HEK293 (cell line): ENCODE measurements at regions not wholly inside any gene's neighbourhood (a gene's known extent, or its start where the extent isn't known, plus 50 kb on each side); places are given as distances from the start of the nearest gene placed in this dataset.
"Not testable (repeated sequence)": the region's sequence is repeated elsewhere in the genome, so short reads cannot be mapped to it uniquely, and the experiment has no call there.

ENCODE experiments used
- CTCF ChIA-PET: fragments of 350-600 bp; formaldehyde crosslinking; extraction: SDS; loops from one replicate; lab custom pipeline; 2021; ENCODE audit warnings: antibody characterized with exemption; lab: Yijun Ruan, JAX
- POLR2A ChIA-PET: fragments of 300-600 bp; formaldehyde crosslinking; extraction: SDS; loops from one replicate; lab custom pipeline; 2020; ENCODE audit warnings: antibody characterized with exemption, inconsistent platforms; lab: Yijun Ruan, JAX
- H3K27ac ChIP-seq: fragments of 200-500 bp; sonication (Bioruptor generic); 2 replicates; pipeline ENCODE4 v1.5.1; 2014; ENCODE audit warnings: low read depth, low read length, control low read depth, inconsistent platforms; ENCODE audit errors: extremely low read depth
- H3K36me3 ChIP-seq, 2 experiments: fragments of 200-500 bp in 1 of 2; sonication (Bioruptor generic) in 1 of 2; 1 replicate in 1 of 2; 2 replicates in 1 of 2; pipeline ENCODE4 v1.5.1; 2014 to 2017; ENCODE audit warnings: inconsistent platforms in 2 of 2, low read length in 2 of 2; ENCODE audit not compliant: control insufficient read depth in 2 of 2, insufficient read depth in 1 of 2
- H3K4me1 ChIP-seq: fragments of 200-500 bp; sonication (Bioruptor generic); 2 replicates; pipeline ENCODE4 v1.5.1; 2014; ENCODE audit warnings: mild to moderate bottlenecking, low read length, inconsistent platforms; ENCODE audit not compliant: control insufficient read depth, insufficient read depth
- H3K4me3 ChIP-seq: 2 replicates; pipeline ENCODE4 v1.5.1; 2011; ENCODE audit warnings: low read depth, mild to moderate bottlenecking, control low read depth, low read length, moderate library complexity
- H3K9me3 ChIP-seq: fragments of 200-500 bp; sonication (Bioruptor generic); 2 replicates; pipeline ENCODE4 v1.5.1; 2014; ENCODE audit warnings: low read depth, low read length, inconsistent platforms; ENCODE audit not compliant: control insufficient read depth, insufficient read depth
- GLI2 ChIP-seq: fragments of 450-650 bp; formaldehyde crosslinking; IDR thresholded peaks from 2 replicates; pipeline ENCODE4; 2017; ENCODE audit warnings: missing biosample characterization, missing genetic modification characterization, low read depth, borderline replicate concordance
- HOXA7 ChIP-seq: sonication (generic); formaldehyde crosslinking; IDR thresholded peaks from 2 replicates; pipeline ENCODE4 v1.8.1; 2022; ENCODE audit warnings: missing genetic modification reagents, borderline replicate concordance
- KLF8 ChIP-seq: fragments of 450-650 bp; formaldehyde crosslinking; IDR thresholded peaks from 2 replicates; pipeline ENCODE4 v1.5.1; 2016; ENCODE audit warnings: missing biosample characterization, missing genetic modification characterization
- OSR2 ChIP-seq: fragments of 450-650 bp; formaldehyde crosslinking; IDR thresholded peaks from 2 replicates; pipeline ENCODE4 v1.5.1; 2016; ENCODE audit warnings: missing biosample characterization, missing genetic modification characterization
- SALL2 ChIP-seq: fragments of 450-650 bp; formaldehyde crosslinking; IDR thresholded peaks from 2 replicates; pipeline ENCODE4 v1.5.0; 2017; ENCODE audit warnings: missing biosample characterization, mild to moderate bottlenecking, missing genetic modification characterization, borderline replicate concordance
- SCRT2 ChIP-seq: fragments of 450-650 bp; formaldehyde crosslinking; IDR thresholded peaks from 2 replicates; pipeline ENCODE4 v1.5.1; 2016; ENCODE audit warnings: missing biosample characterization, missing genetic modification characterization
- YY2 ChIP-seq: fragments of 450-650 bp; formaldehyde crosslinking; IDR thresholded peaks from 2 replicates; pipeline ENCODE4 v1.5.1; 2016; ENCODE audit warnings: missing biosample characterization, missing genetic modification characterization
- ZBTB7A ChIP-seq: fragments of 450-650 bp; formaldehyde crosslinking; IDR thresholded peaks from 2 replicates; pipeline ENCODE4 v1.5.1; 2016; ENCODE audit warnings: low read depth, missing biosample characterization, missing genetic modification characterization
- ZEB2 ChIP-seq: fragments of 450-650 bp; formaldehyde crosslinking; IDR thresholded peaks from 2 replicates; pipeline ENCODE4 v1.5.1; 2016; ENCODE audit warnings: missing biosample characterization, missing genetic modification characterization
- ZNF341 ChIP-seq: fragments of 450-650 bp; formaldehyde crosslinking; IDR thresholded peaks from 2 replicates; pipeline ENCODE4; 2016; ENCODE audit warnings: low read depth, missing biosample characterization, missing genetic modification characterization
- ZNF433 ChIP-seq: fragments of 450-650 bp; formaldehyde crosslinking; IDR thresholded peaks from 2 replicates; pipeline ENCODE4 v1.5.1; 2016; ENCODE audit warnings: missing biosample characterization, missing genetic modification characterization, low read depth
- ZNF449 ChIP-seq: fragments of 450-650 bp; formaldehyde crosslinking; IDR thresholded peaks from 2 replicates; pipeline ENCODE4 v1.5.1; 2017; ENCODE audit warnings: missing biosample characterization, mild to moderate bottlenecking, missing genetic modification characterization, moderate library complexity
- ZNF510 ChIP-seq: fragments of 450-650 bp; formaldehyde crosslinking; IDR thresholded peaks from 2 replicates; pipeline ENCODE4 v1.5.1; 2018; ENCODE audit warnings: mild to moderate bottlenecking, missing genetic modification characterization, missing biosample characterization; ENCODE audit not compliant: insufficient replicate concordance
- ZNF530 ChIP-seq: fragments of 450-650 bp; formaldehyde crosslinking; IDR thresholded peaks from 2 replicates; pipeline ENCODE4 v1.5.1; 2016; ENCODE audit warnings: low read depth, missing biosample characterization, missing genetic modification characterization
- ZNF585B ChIP-seq: fragments of 450-650 bp; formaldehyde crosslinking; IDR thresholded peaks from 2 replicates; pipeline ENCODE4 v1.5.1; 2016; ENCODE audit warnings: missing biosample characterization, missing genetic modification characterization
- ZNF626 ChIP-seq: fragments of 450-650 bp; sonication (Bioruptor Pico); formaldehyde crosslinking; IDR thresholded peaks from 2 replicates; pipeline ENCODE4 v1.5.1; 2018; ENCODE audit warnings: missing biosample characterization, missing genetic modification characterization, inconsistent platforms
- ZNF707 ChIP-seq: fragments of 450-650 bp; formaldehyde crosslinking; IDR thresholded peaks from 2 replicates; pipeline ENCODE4 v1.5.1; 2016; ENCODE audit warnings: missing biosample characterization, missing genetic modification characterization
- ZSCAN23 ChIP-seq: fragments of 450-650 bp; formaldehyde crosslinking; IDR thresholded peaks from 2 replicates; pipeline ENCODE4 v1.5.1; 2016; ENCODE audit warnings: missing biosample characterization, missing genetic modification characterization
- TF ChIP-seq, protein P1 (sequence below): fragments of 450-650 bp; IDR thresholded peaks from 2 replicates; pipeline ENCODE4 v1.5.1; 2018; ENCODE audit warnings: missing biosample characterization, missing genetic modification characterization

DNA sequence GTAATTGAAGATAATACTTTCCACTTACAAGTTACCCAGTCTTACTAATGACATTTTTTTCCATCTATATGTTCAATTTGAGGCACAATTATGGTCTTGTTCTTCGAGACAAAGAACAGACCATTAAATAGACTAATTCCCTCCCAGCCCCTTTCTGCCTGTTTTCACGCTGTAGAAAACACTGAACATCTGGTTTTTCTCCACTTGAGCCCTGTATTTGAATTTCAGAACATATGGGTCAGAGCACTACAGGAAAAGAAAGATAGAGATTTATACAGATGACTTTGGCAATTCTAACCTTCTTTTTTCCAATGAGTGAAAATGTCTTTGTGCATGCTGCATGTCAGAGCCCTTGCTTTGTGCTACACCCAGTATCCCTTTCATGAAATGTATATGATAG is 506.9 kb downstream of the LRRC70 start:
- Histone ChIP-seq H3K36me3 (no peaks in the 10 kb centered on the region), H3K4me1 (no peaks in the 10 kb centered on the region), H3K9me3 (no peaks in the 10 kb centered on the region), H3K27ac (no peak overlapping the region), H3K4me3 (no peak overlapping the region)
- ChIA-PET CTCF (no interaction called here), POLR2A (no interaction called here)
- TF ChIP-seq, protein P1, sequence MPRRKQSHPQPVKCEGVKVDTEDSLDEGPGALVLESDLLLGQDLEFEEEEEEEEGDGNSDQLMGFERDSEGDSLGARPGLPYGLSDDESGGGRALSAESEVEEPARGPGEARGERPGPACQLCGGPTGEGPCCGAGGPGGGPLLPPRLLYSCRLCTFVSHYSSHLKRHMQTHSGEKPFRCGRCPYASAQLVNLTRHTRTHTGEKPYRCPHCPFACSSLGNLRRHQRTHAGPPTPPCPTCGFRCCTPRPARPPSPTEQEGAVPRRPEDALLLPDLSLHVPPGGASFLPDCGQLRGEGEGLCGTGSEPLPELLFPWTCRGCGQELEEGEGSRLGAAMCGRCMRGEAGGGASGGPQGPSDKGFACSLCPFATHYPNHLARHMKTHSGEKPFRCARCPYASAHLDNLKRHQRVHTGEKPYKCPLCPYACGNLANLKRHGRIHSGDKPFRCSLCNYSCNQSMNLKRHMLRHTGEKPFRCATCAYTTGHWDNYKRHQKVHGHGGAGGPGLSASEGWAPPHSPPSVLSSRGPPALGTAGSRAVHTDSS (tag by site-specific recombination): no peak
- TF ChIP-seq GLI2 (no peak), OSR2 (tag by site-specific recombination) (no peak), HOXA7 (no peak), ZBTB7A (tag by site-specific recombination) (no peak)

DNA sequence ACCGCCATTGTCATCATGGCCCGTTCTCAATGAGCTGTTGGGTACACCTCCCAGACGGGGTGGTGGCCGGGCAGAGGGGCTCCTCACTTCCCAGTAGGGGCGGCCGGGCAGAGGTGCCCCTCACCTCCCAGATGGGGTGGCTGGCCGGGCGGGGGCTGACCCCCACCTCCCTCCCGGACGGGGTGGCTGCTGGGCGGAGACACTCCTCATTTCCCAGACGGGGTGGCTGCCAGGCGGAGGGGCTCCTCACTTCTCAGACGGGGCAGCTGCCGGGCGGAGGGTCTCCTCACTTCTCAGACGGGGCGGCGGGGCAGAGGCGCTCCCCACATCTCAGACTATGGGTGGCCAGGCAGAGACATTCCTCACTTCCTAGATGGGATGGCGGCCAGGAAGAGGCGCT is 505.1 kb downstream of the LRRC70 start:
- not testable (repeated sequence) for H3K4me3 ChIP-seq, H3K27ac ChIP-seq

GRCh38 chr5:63081402-63081801 is 502.8 kb downstream of the LRRC70 start:
- TF ChIP-seq ZNF449 (tag by site-specific recombination) (no peak), GLI2 (no peak), ZNF433 (no peak)
- TF ChIP-seq, all 188 proteins: peak for 0
- Histone ChIP-seq H3K27ac (no peak overlapping the region), H3K9me3 (no peaks in the 10 kb centered on the region), H3K4me3 (no peak overlapping the region), H3K4me1 (no peaks in the 10 kb centered on the region), H3K36me3 (no peaks in the 10 kb centered on the region)
- ChIA-PET CTCF (interaction anchor here (0.7 kb wide), 1 partner anchor 32 kb away, joined by 3 read pairs; no protein-coding TSS in a partner anchor), POLR2A (no interaction called here)

More for the DNA sequence above, 505.1 kb downstream of the LRRC70 start:
- CTCF ChIA-PET, H3K9me3 ChIP-seq, POLR2A ChIA-PET, H3K36me3 ChIP-seq, H3K4me1 ChIP-seq: not testable (repeated sequence)

DNA sequence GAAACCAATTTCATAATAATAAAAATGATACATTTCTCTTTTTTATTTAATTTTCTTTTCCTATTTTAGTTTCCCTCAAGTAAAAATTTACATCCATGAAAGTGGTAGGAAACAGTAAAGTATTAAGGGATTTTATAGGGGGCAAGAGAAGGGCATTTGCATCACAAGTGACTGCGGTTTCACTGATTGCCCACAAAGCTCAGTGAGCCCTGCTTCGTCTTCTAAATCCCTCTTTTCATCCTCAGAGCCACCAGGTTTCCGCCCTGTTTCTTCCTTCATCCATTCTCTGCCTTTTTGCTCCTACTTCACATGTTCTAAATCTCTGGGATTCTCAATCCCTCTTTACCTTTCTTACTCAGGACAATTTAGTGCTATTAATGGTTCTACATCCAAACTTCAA is 491.4 kb downstream of the LRRC70 start:
- no peak overlapping the region for H3K27ac ChIP-seq
- H3K4me1 ChIP-seq: no peaks in the 10 kb centered on the region
- CTCF ChIA-PET: no interaction called here
- H3K36me3 ChIP-seq: no peaks in the 10 kb centered on the region
- no peak overlapping the region for H3K4me3 ChIP-seq
- POLR2A ChIA-PET: no interaction called here
- no peaks in the 10 kb centered on the region for H3K9me3 ChIP-seq
- TF ChIP-seq ZNF530 (tag by site-specific recombination) (no peak), ZEB2 (tag by site-specific recombination) (no peak), ZNF626 (tag by site-specific recombination) (no peak), ZNF707 (tag by site-specific recombination) (no peak), KLF8 (tag by site-specific recombination) (no peak), ZNF341 (tag by site-specific recombination) (no peak), ZSCAN23 (tag by site-specific recombination) (no peak), SCRT2 (tag by site-specific recombination) (no peak), ZNF585B (tag by site-specific recombination) (no peak), SALL2 (tag by site-specific recombination) (no peak), ZNF510 (tag by site-specific recombination) (no peak), YY2 (tag by site-specific recombination) (no peak)
